ENCODE measurements at regions not wholly inside any gene's neighbourhood (a gene's known extent, or its start where the extent isn't known, plus 50 kb on each side); places are given as distances from the start of the nearest gene placed in this dataset.
"Not testable (repeated sequence)": the region's sequence is repeated elsewhere in the genome, so short reads cannot be mapped to it uniquely, and the experiment has no call there.

DNA sequence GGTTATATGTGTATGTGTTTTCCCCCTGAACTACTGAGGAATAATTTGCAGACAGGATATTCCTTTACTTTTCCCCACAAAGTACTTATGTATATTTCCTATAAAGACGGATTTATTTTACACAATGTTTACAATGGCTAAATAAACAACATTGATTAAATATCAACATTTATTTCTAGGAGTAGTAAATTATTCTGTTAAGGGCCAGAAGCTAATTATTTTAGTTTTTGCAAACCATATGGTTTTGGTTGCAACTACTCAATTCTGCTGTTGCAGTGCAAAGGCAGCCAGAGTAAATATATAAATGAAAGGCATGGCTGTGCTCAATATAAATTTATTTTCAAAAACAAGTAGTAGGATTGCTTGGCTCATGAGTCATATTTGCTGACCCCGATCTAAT is 907.1 kb upstream of the MBL2 start:
- H3K36me3 ChIP-seq, result no peaks in the 10 kb centered on the region
- no peaks in the 10 kb centered on the region for H3K4me1 ChIP-seq
- H3K27ac ChIP-seq, result no peak overlapping the region
- ATAC-seq (no peak), DNase-seq (no peak)
- H3K27me3 ChIP-seq, result no peaks in the 10 kb centered on the region
- H3K4me3 ChIP-seq, result no peak overlapping the region
- H3K9me3 ChIP-seq, result no peaks in the 10 kb centered on the region
- intact Hi-C loops (cut with DNase I; ENCODE audit: low total_unique reads), result no loop called here
- in situ Hi-C loops (cut with MboI; ENCODE audit: low sequenced_read_pairs in 4 of 4), result no loop called here
- TF ChIP-seq, protein P1, sequence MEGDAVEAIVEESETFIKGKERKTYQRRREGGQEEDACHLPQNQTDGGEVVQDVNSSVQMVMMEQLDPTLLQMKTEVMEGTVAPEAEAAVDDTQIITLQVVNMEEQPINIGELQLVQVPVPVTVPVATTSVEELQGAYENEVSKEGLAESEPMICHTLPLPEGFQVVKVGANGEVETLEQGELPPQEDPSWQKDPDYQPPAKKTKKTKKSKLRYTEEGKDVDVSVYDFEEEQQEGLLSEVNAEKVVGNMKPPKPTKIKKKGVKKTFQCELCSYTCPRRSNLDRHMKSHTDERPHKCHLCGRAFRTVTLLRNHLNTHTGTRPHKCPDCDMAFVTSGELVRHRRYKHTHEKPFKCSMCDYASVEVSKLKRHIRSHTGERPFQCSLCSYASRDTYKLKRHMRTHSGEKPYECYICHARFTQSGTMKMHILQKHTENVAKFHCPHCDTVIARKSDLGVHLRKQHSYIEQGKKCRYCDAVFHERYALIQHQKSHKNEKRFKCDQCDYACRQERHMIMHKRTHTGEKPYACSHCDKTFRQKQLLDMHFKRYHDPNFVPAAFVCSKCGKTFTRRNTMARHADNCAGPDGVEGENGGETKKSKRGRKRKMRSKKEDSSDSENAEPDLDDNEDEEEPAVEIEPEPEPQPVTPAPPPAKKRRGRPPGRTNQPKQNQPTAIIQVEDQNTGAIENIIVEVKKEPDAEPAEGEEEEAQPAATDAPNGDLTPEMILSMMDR (IDR thresholded peaks at IDR 0.05 in 4 of 5, conservative IDR thresholded peaks at IDR 0.05 in 1 of 5), result no peak
- TF ChIP-seq POLR2A (IDR thresholded peaks at IDR 0.05), result no peak

DNA sequence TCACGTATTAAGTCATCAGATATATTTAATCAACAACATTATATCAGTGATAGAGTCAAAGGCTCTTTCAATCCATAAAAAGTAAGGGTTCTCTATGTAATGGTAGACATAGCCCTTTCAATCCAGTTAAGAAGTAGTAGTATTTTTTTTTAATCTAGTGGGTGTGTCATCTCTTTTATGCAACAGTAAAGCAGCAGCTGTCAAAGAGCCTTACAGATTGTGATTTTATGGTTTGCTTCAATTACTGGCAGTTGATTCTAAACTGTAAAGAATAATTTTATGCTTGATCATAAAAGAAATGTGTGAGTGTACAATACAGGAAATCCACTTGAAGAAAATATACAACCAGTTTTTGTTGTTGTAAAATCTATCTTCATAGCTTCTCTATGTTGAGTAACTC is 902.6 kb upstream of the MBL2 start:
- DNase-seq, result no peak
- TF ChIP-seq, protein P1 (IDR thresholded peaks at IDR 0.05 in 4 of 5, conservative IDR thresholded peaks at IDR 0.05 in 1 of 5), result no peak
- TF ChIP-seq POLR2A (IDR thresholded peaks at IDR 0.05), result no peak
- Histone ChIP-seq H3K27me3 (no peaks in the 10 kb centered on the region), H3K4me1 (no peaks in the 10 kb centered on the region), H3K9me3 (no peaks in the 10 kb centered on the region), H3K4me3 (no peak overlapping the region), H3K27ac (no peak overlapping the region), H3K36me3 (no peaks in the 10 kb centered on the region)
- ATAC-seq, result no peak
- intact Hi-C loops (cut with DNase I; ENCODE audit: low total_unique reads), result no loop called here
- in situ Hi-C loops (cut with MboI; ENCODE audit: low sequenced_read_pairs in 4 of 4), result no loop called here

DNA sequence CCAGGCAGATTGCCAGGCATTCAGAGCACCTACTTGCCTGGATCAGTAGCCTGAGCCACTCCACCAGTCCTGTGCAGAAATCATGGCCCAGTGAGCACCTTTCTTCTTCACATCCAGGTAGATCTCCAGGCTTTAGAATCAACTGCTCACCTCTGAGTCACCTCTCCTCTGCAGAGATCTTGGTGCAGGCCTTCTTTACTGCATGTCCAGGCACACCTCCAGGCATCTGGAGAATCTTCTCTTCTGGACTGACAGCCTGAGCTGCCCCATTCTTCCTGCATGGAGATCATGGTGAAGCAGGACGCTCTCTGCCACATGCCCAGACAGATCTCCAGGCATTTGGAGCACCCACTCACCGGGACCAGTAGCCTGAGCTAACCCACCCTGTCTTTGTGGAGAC is 894.5 kb upstream of the MBL2 start:
- ATAC-seq (no peak), DNase-seq (no peak)
- no peak for TF ChIP-seq POLR2A (IDR thresholded peaks at IDR 0.05)
- TF ChIP-seq, protein P1 (IDR thresholded peaks at IDR 0.05 in 4 of 5, conservative IDR thresholded peaks at IDR 0.05 in 1 of 5), result no peak
- in situ Hi-C loops (cut with MboI; ENCODE audit: low sequenced_read_pairs in 4 of 4) (no loop called here), intact Hi-C loops (cut with DNase I; ENCODE audit: low total_unique reads) (no loop called here)
- Histone ChIP-seq H3K4me1 (no peaks in the 10 kb centered on the region), H3K27ac (no peak overlapping the region), H3K27me3 (no peaks in the 10 kb centered on the region), H3K9me3 (no peaks in the 10 kb centered on the region), H3K4me3 (no peak overlapping the region), H3K36me3 (no peaks in the 10 kb centered on the region)

DNA sequence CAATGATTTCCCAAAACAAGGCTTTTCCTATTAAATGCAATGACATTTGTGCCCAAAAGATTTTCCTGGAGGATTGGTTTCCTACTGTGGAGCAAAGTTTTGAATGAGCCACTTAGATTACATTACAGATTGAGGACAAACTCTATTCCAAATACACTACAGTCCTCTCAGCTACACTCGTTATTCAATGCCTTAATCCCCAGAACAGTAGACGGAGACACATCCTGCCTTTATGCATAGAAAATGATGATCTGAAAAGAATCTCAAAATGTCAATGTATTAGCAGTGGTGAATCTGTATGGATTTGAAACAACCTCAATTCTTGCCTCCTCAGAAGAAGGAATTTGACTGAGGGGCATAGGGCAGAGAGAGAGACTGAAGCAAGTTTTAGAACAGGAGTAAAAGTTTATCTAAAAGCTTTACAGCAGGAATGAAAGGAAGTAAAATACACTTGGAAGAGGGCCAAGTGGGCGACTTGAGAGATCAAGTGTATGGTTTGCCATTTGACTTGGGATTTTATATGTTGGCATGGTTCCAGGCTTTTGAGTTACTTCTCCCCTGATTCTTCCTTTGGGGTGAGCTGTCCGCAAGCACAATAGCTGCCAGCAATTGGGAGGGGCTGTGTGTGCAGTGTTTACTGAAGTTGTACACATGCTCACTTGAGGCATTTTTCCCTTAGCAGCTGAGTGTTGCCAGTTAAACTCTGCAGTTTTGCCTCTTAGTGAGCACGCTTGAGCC is 891.9 kb upstream of the MBL2 start:
- TF ChIP-seq, protein P1 (IDR thresholded peaks at IDR 0.05 in 4 of 5, conservative IDR thresholded peaks at IDR 0.05 in 1 of 5), result no peak
- TF ChIP-seq POLR2A (IDR thresholded peaks at IDR 0.05), result no peak
- DNase-seq, result no peak
- no peaks in the 10 kb centered on the region for H3K36me3 ChIP-seq
- in situ Hi-C loops (cut with MboI; ENCODE audit: low sequenced_read_pairs in 4 of 4), result no loop called here
- H3K4me3 ChIP-seq, result no peak overlapping the region
- intact Hi-C loops (cut with DNase I; ENCODE audit: low total_unique reads), result no loop called here
- no peak for ATAC-seq
- H3K9me3 ChIP-seq, result no peaks in the 10 kb centered on the region
- no peaks in the 10 kb centered on the region for H3K27me3 ChIP-seq
- no peak overlapping the region for H3K27ac ChIP-seq
- no peaks in the 10 kb centered on the region for H3K4me1 ChIP-seq

DNA sequence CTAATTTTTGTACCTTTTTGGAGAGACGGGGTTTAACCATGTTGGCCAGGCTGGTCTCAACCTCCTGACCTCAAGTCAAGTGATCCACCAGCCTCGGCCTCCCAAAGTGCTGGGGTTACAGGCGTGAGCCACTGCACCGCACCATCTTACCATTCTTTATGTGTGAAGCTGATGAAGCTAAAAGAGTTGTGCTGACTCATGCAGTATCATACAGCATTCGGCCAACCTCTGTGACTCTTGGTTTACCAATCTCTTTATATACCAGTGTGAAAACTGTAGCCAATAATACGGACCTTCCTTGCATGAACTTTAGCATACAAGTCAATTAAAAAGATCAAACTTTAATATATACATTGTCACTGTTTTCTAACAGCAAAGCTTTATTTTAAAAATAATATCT is 878.2 kb upstream of the MBL2 start:
- H3K27ac ChIP-seq, result no peak overlapping the region
- in situ Hi-C loops (cut with MboI; ENCODE audit: low sequenced_read_pairs in 4 of 4), result no loop called here
- intact Hi-C loops (cut with DNase I; ENCODE audit: low total_unique reads), result no loop called here
- no peaks in the 10 kb centered on the region for H3K36me3 ChIP-seq
- TF ChIP-seq, protein P1 (IDR thresholded peaks at IDR 0.05 in 4 of 5, conservative IDR thresholded peaks at IDR 0.05 in 1 of 5), result no peak
- TF ChIP-seq POLR2A (IDR thresholded peaks at IDR 0.05), result no peak
- H3K4me1 ChIP-seq, result no peaks in the 10 kb centered on the region
- H3K9me3 ChIP-seq, result no peaks in the 10 kb centered on the region
- H3K27me3 ChIP-seq, result no peaks in the 10 kb centered on the region
- ATAC-seq (no peak), DNase-seq (no peak)
- H3K4me3 ChIP-seq, result no peak overlapping the region

DNA sequence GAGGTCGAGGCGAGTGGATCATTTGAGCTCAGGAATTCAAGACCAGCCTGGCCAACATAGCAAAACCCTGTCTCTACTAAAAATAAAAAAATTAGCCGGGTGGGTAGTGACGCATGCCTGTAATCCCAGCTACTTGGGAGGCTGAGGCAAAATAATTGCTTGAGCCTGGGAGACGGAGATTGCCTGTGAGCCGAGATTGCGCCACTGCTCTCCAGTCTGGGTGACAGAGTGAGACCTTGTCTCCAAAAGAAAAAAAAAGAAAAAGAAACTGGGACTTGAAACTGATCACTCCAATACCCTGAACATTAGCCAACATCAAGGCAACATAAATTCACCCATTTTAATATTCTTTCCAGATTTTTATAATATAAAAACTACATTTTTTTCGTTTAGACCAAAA is 874.6 kb upstream of the MBL2 start:
- H3K27ac ChIP-seq; H3K9me3 ChIP-seq; ATAC-seq; H3K27me3 ChIP-seq; H3K36me3 ChIP-seq; intact Hi-C loops (cut with DNase I; ENCODE audit: low total_unique reads); DNase-seq; in situ Hi-C loops (cut with MboI; ENCODE audit: low sequenced_read_pairs in 4 of 4); H3K4me1 ChIP-seq; H3K4me3 ChIP-seq: not testable (repeated sequence)
